Tibial nerve (tissue), 4 donors: ENCODE measurements at regions not wholly inside any gene's neighbourhood (a gene's known extent, or its start where the extent isn't known, plus 50 kb on each side); places are given as distances from the start of the nearest gene placed in this dataset.

ENCODE experiments used
- DNase-seq, 2 donors: peaks; one replicate each; pipeline ENCODE4 v3.0.0-alpha.2; 2019; ENCODE audit warnings: low spot score in 2 of 2
- H3K27ac ChIP-seq, 4 donors: fragments of 200-600 bp; sonication (generic) in 3 of 4; one replicate each; pipeline ENCODE4 v1.5.1; 2017 to 2019; ENCODE audit warnings: mild to moderate bottlenecking in 1 of 4
- H3K27me3 ChIP-seq, 2 donors: fragments of 200-600 bp; sonication (generic) in 1 of 2; one replicate each; pipeline versions ENCODE4 v1.5.1 to v1.6.0; 2017 to 2019
- H3K36me3 ChIP-seq, 3 donors: fragments of 200-600 bp; sonication (generic); one replicate each; pipeline ENCODE4 v1.5.1; 2018 to 2019
- H3K4me1 ChIP-seq, 4 donors: fragments of 200-600 bp; sonication (generic) in 3 of 4; one replicate each; pipeline ENCODE4 v1.5.1; 2017 to 2019
- H3K4me3 ChIP-seq, 4 donors: fragments of 200-600 bp; sonication (generic) in 3 of 4; one replicate each; pipeline ENCODE4 v1.5.1; 2017 to 2019; ENCODE audit warnings: mild to moderate bottlenecking in 1 of 4, moderate library complexity in 1 of 4
- H3K9me3 ChIP-seq, 4 donors: fragments of 200-600 bp; sonication (generic) in 3 of 4; one replicate each; pipeline ENCODE4 v1.5.1; 2017 to 2019
- EP300 ChIP-seq, 2 donors: sonication (generic); formaldehyde crosslinking; IDR thresholded peaks; one replicate each; pipeline ENCODE4 v1.6.1; 2017; ENCODE audit warnings: antibody characterized with exemption in 2 of 2, mild to moderate bottlenecking in 1 of 2
- POLR2A ChIP-seq, 2 donors: fragments of 450-650 bp; IDR thresholded peaks; one replicate each; pipeline ENCODE4 v1.6.1; 2017; ENCODE audit warnings: antibody characterized with exemption in 2 of 2, mild to moderate bottlenecking in 2 of 2, moderate library complexity in 2 of 2
- WGBS, 2 donors: methylation state at CpG; one replicate each; pipeline ENCODE4 v1.1.5; 2018; 5-methylcytosine and 5-hydroxymethylcytosine counted together
- TF ChIP-seq, protein P1 (sequence below), 5 experiments: fragments of 200-600 bp in 3 of 5; fragments of 450-650 bp in 2 of 5; sonication (generic) in 3 of 5; IDR thresholded peaks; one replicate each; pipeline ENCODE4 v1.5.1; 2016 to 2019; ENCODE audit warnings: antibody characterized with exemption in 5 of 5, mild to moderate bottlenecking in 3 of 5, moderate library complexity in 2 of 5

DNA sequence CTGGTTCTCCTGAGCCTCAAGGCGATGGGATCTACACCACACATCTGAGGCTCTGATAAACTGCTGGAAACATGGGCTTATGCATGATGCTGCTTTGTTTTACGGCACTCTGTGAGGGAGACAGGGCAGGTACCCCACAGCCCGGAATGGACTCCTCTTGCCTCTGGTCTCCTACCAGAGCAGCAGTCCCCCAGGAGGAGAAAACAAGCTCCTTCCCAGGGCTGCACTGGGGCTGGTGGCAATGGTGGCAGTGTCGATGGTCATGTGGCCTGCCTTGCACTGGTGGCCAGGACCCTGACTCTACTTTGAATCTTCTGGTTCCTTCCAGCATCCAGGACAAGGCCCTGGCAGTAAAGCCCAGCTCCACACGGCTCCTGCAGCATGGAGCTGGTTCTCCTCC lies 79.4 kb downstream of the TOMM20 start:
- DNase-seq: no peak
- TF ChIP-seq, protein P1, sequence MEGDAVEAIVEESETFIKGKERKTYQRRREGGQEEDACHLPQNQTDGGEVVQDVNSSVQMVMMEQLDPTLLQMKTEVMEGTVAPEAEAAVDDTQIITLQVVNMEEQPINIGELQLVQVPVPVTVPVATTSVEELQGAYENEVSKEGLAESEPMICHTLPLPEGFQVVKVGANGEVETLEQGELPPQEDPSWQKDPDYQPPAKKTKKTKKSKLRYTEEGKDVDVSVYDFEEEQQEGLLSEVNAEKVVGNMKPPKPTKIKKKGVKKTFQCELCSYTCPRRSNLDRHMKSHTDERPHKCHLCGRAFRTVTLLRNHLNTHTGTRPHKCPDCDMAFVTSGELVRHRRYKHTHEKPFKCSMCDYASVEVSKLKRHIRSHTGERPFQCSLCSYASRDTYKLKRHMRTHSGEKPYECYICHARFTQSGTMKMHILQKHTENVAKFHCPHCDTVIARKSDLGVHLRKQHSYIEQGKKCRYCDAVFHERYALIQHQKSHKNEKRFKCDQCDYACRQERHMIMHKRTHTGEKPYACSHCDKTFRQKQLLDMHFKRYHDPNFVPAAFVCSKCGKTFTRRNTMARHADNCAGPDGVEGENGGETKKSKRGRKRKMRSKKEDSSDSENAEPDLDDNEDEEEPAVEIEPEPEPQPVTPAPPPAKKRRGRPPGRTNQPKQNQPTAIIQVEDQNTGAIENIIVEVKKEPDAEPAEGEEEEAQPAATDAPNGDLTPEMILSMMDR (IDR thresholded peaks at IDR 0.05): no peak
- TF ChIP-seq EP300 (IDR thresholded peaks at IDR 0.05): no peak
- no peak for TF ChIP-seq POLR2A (IDR thresholded peaks at IDR 0.05)
- H3K27me3 ChIP-seq: no peaks in the 10 kb centered on the region

DNA sequence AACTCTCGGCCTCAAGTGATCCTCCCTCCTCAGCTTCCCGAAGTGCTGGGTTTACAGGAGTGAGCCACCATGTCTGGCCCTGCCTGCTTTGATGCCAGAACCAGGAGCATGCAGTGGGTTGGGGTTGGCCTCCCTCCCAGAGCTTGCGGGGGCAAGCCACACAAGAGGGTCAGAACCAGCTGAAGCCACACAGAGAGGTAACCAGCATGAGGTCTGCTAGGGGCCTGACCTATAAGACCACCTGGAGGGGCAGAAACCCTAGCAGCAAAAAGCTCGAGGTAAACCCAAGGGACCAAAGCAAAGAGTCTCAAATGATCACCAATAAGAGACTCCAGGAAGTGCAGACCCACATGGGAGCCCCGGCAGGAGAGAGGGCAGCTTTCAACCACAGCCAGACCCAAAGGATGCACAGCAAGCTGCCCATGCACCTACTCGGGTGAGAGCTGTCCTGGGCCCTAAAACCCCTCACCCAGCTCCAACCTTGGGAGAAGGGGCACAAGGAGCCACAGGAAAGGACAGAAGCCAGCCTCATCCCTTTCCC lies 81.2 kb downstream of the TOMM20 start:
- peak overlapping the region; percentile 28 to 90 (median 83) for H3K27ac ChIP-seq
- H3K9me3 ChIP-seq: no peaks in the 10 kb centered on the region
- H3K36me3 ChIP-seq: no peaks in the 10 kb centered on the region
- H3K4me1 ChIP-seq: peaks cover 0 to 41% (median 17%) of the 10 kb centered on the region in 4 donors
- no peak for TF ChIP-seq POLR2A (IDR thresholded peaks at IDR 0.05)
- TF ChIP-seq, protein P1 (IDR thresholded peaks at IDR 0.05): no peak
- TF ChIP-seq EP300 (IDR thresholded peaks at IDR 0.05): no peak
- no peak overlapping the region for H3K4me3 ChIP-seq
- DNase-seq: no peak
- 75 to 76% methylated on average over 6 of the region's 6 CpGs for WGBS, 2 donors
- no peaks in the 10 kb centered on the region for H3K27me3 ChIP-seq

More for the DNA sequence above, 79.4 kb downstream of the TOMM20 start:
- H3K4me3 ChIP-seq: no peak overlapping the region
- no peaks in the 10 kb centered on the region for H3K9me3 ChIP-seq
- peak overlapping the region in 2 of 4 donors; percentile 77 to 90 for H3K27ac ChIP-seq
- H3K36me3 ChIP-seq: no peaks in the 10 kb centered on the region
- H3K4me1 ChIP-seq: peaks cover 0 to 48% (median 21%) of the 10 kb centered on the region in 4 donors
- 87 to 95% methylated on average over 4 to 5 of the region's 5 CpGs for WGBS, 2 donors

DNA sequence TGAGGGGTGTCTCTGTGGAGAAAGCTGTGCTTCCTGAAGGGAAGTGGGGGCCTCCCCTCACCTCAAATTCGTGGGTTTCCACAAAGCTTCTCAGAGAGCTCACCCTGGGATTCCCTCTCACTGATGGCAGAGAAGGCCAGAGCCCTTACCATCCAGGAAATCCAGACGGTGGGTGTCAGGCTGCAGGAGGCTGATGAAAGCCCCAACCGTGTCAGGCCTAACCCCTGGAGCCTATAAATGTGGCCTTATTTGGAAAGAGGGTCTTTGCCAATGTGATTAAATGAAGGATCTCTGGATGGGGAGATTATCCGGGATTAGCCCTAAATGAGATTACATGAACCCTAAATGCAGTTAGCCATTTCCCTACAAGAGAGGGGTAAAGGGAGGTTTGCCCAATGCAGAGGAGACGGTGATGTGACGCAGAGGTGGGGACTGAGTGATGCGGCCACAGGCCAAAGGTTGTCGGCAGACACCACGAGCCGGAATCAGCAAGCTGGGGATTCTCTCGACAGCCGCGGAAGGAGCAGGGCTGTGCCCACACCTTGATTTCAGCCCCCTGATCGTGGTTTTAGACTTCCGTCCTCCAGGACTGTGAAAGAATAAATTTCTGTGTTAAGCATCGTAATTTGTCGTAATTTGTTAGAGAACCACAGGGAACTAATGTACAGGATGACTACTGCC lies 82.6 kb downstream of the TOMM20 start:
- no peaks in the 10 kb centered on the region for H3K36me3 ChIP-seq
- H3K9me3 ChIP-seq: no peaks in the 10 kb centered on the region
- DNase-seq: no peak
- peaks cover 0 to 27% (median 15%) of the 10 kb centered on the region in 4 donors for H3K4me1 ChIP-seq
- WGBS, 2 donors: 88 to 93% methylated on average over 17 of the region's 17 CpGs
- H3K27me3 ChIP-seq: no peaks in the 10 kb centered on the region
- no peak overlapping the region for H3K27ac ChIP-seq
- TF ChIP-seq, protein P1 (IDR thresholded peaks at IDR 0.05): no peak
- TF ChIP-seq EP300 (IDR thresholded peaks at IDR 0.05) (no peak), POLR2A (IDR thresholded peaks at IDR 0.05) (no peak)
- H3K4me3 ChIP-seq: no peak overlapping the region

DNA sequence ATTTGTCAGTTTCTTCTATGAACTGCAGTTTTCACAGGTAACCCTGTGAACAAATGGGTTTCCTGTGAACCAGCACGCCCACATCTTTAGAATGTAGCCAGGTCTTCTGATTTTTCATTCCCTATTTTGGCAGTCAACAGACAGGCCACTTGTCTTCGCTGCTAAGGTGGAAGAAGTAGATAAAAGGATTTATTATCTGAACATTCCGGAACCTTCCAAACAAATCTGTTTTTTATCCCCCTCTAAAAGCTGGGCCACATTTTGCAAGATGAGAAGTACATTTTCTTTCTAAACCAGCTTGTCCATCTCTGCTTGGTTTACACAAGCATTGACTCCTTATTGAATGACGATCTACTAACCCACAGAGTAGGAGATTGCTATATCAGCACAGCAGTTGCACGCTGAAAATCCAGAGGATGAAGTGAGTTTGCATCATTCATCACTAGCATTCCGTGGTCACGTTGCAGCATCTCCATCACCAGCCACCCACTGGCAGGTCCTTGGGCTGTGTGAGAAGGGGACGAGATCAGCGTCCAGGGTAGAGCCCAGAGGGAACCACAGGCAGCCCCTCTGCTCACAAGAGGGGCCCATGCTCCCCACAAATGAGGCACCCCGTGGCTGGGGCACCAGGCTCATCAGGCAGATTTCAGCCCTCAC lies 83.5 kb downstream of the TOMM20 start:
- Histone ChIP-seq H3K27ac (no peak overlapping the region), H3K4me3 (no peak overlapping the region), H3K9me3 (no peaks in the 10 kb centered on the region), H3K36me3 (no peaks in the 10 kb centered on the region), H3K4me1 (peaks cover 0 to 22% (median 13%) of the 10 kb centered on the region in 4 donors), H3K27me3 (no peaks in the 10 kb centered on the region)
- no peak for DNase-seq
- TF ChIP-seq POLR2A (IDR thresholded peaks at IDR 0.05): no peak
- TF ChIP-seq, protein P1 (IDR thresholded peaks at IDR 0.05): no peak
- WGBS, 2 donors: 84 to 93% methylated on average over 9 to 10 of the region's 10 CpGs

DNA sequence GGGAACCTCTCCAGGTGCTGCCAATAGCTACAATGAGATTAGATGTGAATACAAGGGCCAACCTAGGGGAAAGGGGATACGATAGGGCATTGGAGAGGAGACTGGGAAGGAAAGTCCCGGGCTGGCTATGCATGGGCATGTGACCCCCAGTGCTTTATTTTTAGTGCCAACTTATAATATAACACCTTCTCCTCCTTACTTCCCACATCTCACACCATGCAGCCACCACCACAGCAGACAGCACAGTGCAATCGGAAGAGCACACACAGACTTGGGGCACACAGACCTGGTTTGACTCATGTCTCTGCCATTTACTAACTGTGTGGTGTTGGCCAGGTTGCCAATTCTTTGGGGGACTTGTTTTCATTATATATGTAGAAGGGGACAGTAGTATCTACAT lies 85.4 kb downstream of the TOMM20 start:
- TF ChIP-seq POLR2A (IDR thresholded peaks at IDR 0.05) (no peak), EP300 (IDR thresholded peaks at IDR 0.05) (no peak)
- TF ChIP-seq, protein P1 (IDR thresholded peaks at IDR 0.05): no peak
- H3K27me3 ChIP-seq: no peaks in the 10 kb centered on the region
- no peak for DNase-seq
- peaks cover 0 to 11% (median 4%) of the 10 kb centered on the region in 4 donors for H3K9me3 ChIP-seq
- H3K4me3 ChIP-seq: no peak overlapping the region
- H3K4me1 ChIP-seq: peaks cover 0 to 15% (median 10%) of the 10 kb centered on the region in 4 donors
- 88% methylated on average over 3 of the region's 3 CpGs for WGBS, 2 donors
- no peaks in the 10 kb centered on the region for H3K36me3 ChIP-seq
- no peak overlapping the region for H3K27ac ChIP-seq
